Central memory CD8-positive, alpha-beta T cell (primary cell): ENCODE measurements at regions not wholly inside any gene's neighbourhood (a gene's known extent, or its start where the extent isn't known, plus 50 kb on each side); places are given as distances from the start of the nearest gene placed in this dataset.

Experiments
- ATAC-seq: fragments of 150-1000 bp; cut with Tn5 transposase; replicated peaks from 2 replicates; pipeline ENCODE4 v1.10.0; 2022; ENCODE audit warnings: mild to moderate bottlenecking, moderate FRiP score, moderate number of reproducible peaks; ENCODE audit not compliant: poor library complexity, severe bottlenecking; ENCODE audit errors: extremely low read depth
- DNase-seq, 2 donors: peaks; one replicate each; pipeline ENCODE4 v3.0.0; 2021; ENCODE audit warnings: low spot score in 2 of 2
- H3K27ac Mint-ChIP-seq: one replicate; pipeline ENCODE4 v1.8.0; 2022; ENCODE audit warnings: low read depth, mild to moderate bottlenecking, moderate library complexity, mixed read lengths
- H3K27me3 Mint-ChIP-seq: one replicate; pipeline ENCODE4 v1.8.0; 2022; ENCODE audit warnings: mixed read lengths
- H3K36me3 Mint-ChIP-seq: one replicate; pipeline ENCODE4 v1.8.0; 2022; ENCODE audit warnings: mild to moderate bottlenecking, moderate library complexity, mixed read lengths; ENCODE audit not compliant: insufficient read depth
- H3K4me1 Mint-ChIP-seq: one replicate; pipeline ENCODE4 v1.8.0; 2022; ENCODE audit warnings: mixed read lengths
- H3K4me3 Mint-ChIP-seq: one replicate; pipeline ENCODE4 v1.8.0; 2022; ENCODE audit warnings: mild to moderate bottlenecking, moderate library complexity, mixed read lengths
- H3K9me3 Mint-ChIP-seq: one replicate; pipeline ENCODE4 v1.8.0; 2022; ENCODE audit warnings: mixed read lengths

DNA sequence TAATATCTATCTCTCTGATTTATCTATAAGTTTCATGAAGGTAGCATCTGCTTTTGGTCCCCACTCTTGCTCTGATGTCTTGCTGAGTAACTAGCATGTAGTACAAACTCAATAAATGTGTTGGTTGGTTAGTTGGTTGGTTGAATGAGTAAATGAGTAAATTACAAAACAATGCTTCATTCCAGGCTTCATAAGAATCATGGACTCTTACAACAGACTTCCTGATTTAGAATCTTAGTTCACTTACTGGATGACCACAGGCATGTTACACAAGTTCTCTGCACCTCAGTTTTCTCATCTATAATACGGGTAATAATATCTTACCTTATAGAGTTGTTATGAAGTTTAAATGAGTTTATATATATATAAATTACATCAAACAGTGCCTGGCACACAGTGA is 98.6 kb downstream of the ZNF281 start:
- no peak overlapping the region for H3K27ac Mint-ChIP-seq
- peaks cover 6% of the 10 kb centered on the region for H3K27me3 Mint-ChIP-seq
- no peaks in the 10 kb centered on the region for H3K36me3 Mint-ChIP-seq
- H3K4me3 Mint-ChIP-seq = no peak overlapping the region
- no peak for ATAC-seq
- H3K9me3 Mint-ChIP-seq = no peaks in the 10 kb centered on the region
- no peak for DNase-seq
- H3K4me1 Mint-ChIP-seq = peaks cover 9% of the 10 kb centered on the region

DNA sequence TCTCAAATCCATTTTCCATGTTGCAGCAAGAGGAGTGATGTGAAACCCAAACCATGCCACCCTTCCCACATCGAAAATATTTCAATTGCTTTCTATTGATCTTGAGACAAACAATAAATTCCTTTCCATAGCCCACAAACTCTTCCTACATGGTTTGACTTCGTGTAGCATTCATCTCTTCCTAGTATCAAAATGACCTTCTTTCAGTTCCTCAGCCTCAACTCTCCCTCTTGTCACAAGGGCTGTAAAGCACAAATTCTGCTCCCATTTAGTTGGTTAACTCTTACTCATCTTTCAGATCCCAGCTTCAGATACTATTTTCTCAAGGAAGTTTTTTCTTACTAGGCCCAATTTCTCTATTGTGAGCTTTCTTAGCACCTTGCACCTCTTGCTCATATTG is 99.0 kb downstream of the ZNF281 start:
- Mint-ChIP-seq H3K36me3 (no peaks in the 10 kb centered on the region), H3K27ac (no peak overlapping the region), H3K9me3 (no peaks in the 10 kb centered on the region), H3K4me1 (peaks cover 9% of the 10 kb centered on the region), H3K4me3 (no peak overlapping the region), H3K27me3 (peaks cover 2% of the 10 kb centered on the region)
- DNase-seq (no peak), ATAC-seq (no peak)

DNA sequence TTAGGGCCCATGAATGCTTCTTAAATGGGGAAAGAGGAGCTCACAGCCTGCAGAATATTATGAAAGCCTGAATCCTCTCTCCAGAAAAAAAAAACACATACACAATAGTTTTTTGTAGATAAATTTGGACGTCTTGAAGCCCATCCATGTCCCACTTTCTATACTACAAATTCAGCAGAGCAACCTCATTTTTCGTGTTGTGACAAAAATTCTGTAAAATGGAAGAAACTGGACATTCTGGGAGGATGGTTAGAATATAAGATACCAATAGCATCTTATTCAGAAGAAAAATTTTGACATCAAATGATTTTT is 102.1 kb downstream of the ZNF281 start:
- Mint-ChIP-seq H3K4me3 (peak overlapping the region; percentile 31), H3K9me3 (no peaks in the 10 kb centered on the region), H3K36me3 (peaks cover 2% of the 10 kb centered on the region), H3K4me1 (peaks cover 9% of the 10 kb centered on the region), H3K27me3 (no peaks in the 10 kb centered on the region), H3K27ac (peak overlapping the region; percentile 14)
- DNase-seq (no peak), ATAC-seq (no peak)

DNA sequence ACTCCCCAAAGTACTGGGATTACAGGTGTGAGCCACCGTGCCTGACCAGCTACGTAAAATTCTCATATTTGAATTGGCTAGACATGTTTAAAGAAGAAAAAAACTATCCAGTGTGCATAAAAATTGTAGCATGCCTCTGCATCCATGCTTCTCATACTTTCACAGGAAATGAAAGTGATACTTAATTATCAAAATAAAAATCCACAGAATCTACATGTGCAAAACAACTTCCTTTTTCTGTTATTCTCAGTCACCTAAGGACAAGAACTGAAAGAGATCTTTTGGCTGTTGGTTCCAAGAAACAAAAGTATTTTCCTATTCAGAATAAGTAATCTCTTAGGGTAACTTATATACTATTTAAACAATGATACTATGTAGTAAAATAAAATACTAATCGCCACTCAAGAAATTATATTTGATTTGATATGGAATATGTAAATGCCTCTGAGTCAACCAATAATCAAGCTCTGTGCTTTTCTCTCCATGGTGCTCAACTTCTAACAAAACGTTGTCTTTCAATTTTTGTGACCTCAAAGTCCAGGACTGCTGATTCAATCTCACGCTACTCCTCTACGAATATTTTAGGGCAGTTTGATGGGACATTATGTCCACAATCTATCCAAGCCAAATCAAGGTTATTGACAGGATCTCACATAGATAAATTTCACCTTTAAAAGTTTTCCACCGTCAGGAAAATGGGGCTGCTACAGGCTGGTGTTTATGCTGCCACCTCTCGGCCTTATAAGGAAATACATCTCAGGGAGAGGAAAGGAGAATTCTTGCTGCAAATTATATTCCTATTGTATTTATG is 102.7 kb downstream of the ZNF281 start:
- peaks cover 9% of the 10 kb centered on the region for H3K4me1 Mint-ChIP-seq
- H3K27ac Mint-ChIP-seq = peak overlapping the region; percentile 14
- no peak for ATAC-seq
- H3K4me3 Mint-ChIP-seq = peak overlapping the region; percentile 31
- peaks cover 4% of the 10 kb centered on the region for H3K36me3 Mint-ChIP-seq
- no peaks in the 10 kb centered on the region for H3K9me3 Mint-ChIP-seq
- H3K27me3 Mint-ChIP-seq = no peaks in the 10 kb centered on the region
- no peak for DNase-seq

DNA sequence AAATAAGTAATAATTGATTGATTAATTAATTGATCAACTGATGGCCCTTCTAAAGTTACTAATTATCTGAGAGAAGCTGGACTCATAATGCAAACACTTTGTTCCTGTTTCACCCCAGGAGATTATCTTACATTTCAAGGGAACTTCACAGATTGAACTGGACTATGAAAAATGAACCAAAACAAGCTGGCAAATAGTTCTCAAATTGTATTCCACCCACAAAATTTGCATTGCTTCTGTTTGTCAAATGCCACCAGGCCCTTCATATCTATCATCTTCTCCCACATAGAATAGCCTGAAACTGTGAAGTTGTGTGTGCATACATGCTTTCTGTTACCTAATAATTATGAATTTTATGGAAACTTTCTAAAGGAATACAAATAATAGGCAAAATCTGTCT is 104.0 kb downstream of the ZNF281 start:
- Mint-ChIP-seq H3K27me3 (no peaks in the 10 kb centered on the region), H3K36me3 (peaks cover 8% of the 10 kb centered on the region), H3K4me3 (no peak overlapping the region), H3K9me3 (no peaks in the 10 kb centered on the region), H3K27ac (no peak overlapping the region), H3K4me1 (peaks cover 9% of the 10 kb centered on the region)
- DNase-seq = no peak
- no peak for ATAC-seq

DNA sequence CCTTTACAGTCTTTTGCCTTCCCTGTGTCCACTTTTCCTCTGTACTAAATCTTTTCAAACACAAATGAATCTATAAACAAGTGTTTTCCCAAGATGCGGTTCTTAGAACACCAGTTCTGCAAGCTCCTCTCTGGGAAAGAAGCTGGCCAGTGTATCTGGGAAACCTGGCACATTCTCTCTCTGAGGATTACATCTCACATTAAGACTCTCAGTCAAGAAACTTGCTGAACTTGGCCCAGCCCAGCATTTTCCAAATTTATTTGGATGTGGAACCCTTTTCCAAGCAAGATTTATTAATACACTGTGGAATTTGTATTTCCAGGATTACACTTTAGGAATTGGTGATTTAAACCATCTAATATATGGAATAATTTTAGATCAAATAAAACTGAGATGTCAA is 105.7 kb downstream of the ZNF281 start:
- Mint-ChIP-seq H3K4me1 (peaks cover 9% of the 10 kb centered on the region), H3K9me3 (no peaks in the 10 kb centered on the region), H3K27ac (no peak overlapping the region), H3K4me3 (no peak overlapping the region), H3K36me3 (peaks cover 8% of the 10 kb centered on the region), H3K27me3 (no peaks in the 10 kb centered on the region)
- ATAC-seq (no peak), DNase-seq (no peak)

DNA sequence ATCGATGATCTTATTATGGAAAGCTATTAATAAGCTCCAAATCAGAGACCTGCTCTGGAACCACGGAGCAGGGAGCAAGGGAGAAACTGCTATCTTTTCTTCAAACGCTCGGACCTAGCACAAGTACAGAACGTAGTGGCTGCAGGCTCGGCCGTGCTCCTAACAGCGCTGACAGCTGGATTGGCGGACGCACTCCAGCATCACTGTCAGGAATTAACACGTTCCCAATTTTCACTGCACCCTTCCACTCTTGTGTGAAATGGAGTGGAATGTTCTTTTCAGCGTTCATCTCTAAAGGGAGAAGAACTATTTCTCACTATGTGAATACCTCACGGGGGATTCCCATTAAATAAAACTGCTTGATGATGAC is 106.9 kb downstream of the ZNF281 start:
- ATAC-seq (no peak), DNase-seq (no peak)
- peaks cover 9% of the 10 kb centered on the region for H3K4me1 Mint-ChIP-seq
- H3K27ac Mint-ChIP-seq = no peak overlapping the region
- no peaks in the 10 kb centered on the region for H3K27me3 Mint-ChIP-seq
- H3K9me3 Mint-ChIP-seq = no peaks in the 10 kb centered on the region
- peak overlapping the region; percentile 85 for H3K4me3 Mint-ChIP-seq
- H3K36me3 Mint-ChIP-seq = peaks cover 8% of the 10 kb centered on the region

DNA sequence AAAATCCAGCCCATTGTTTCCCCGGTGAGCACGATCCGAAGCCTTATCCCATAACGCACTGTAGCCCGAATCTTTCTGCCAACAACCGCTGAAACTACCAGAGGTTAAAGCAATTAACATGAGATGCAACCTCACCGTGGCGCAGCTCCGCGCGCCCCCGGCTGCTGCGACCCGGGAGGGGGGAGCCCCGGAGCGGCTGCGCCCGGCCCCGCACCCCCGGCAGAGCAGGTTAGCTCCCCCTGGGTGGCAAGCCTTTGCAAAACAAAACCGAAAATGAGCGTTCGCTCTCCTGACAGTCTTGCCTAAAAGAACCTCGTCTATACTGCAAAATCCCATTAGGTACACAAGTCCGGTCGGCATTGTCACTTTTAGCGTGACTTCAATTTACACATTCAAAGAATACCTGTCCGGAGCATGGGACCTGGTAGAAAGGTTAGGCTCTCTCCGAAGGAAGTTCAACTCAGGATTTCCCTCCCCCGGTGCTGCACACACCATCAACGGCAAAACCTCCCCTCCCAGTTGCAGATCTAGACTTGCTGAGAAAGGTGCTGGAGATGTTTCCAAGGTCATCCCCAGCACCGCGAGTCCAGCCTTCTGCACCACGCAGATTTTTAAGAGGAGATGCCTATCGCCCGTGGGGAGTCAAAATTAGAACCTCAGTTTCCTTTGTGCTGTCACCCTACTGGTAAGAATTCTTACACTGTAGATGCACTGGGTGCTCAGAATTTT is 107.5 kb downstream of the ZNF281 start:
- Mint-ChIP-seq H3K27me3 (no peaks in the 10 kb centered on the region), H3K4me1 (peaks cover 6% of the 10 kb centered on the region), H3K27ac (no peak overlapping the region), H3K36me3 (peaks cover 8% of the 10 kb centered on the region), H3K4me3 (peak overlapping the region; percentile 85), H3K9me3 (no peaks in the 10 kb centered on the region)
- peak; percentile 89 for ATAC-seq
- DNase-seq = peak; percentile 38 to 41

DNA sequence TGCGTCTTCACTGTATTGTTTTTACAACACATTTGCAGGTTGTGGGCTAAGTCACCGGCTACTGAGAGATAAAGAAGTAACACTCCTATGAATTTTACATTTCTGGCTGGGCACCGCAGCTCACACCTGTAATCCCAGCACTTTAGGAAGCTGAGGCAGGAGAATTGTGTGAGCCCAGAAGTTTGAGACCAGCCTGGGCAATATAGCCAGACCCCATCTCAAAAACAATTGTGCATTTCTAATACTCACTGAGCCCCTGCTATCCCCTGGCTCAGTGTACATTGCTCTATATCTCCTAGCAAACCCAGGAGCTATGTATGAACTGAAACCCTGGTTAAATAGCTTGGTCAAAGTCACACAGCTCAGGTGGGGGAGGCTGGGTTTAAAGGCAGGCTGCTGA is 108.7 kb downstream of the ZNF281 start:
- Mint-ChIP-seq H3K27ac (no peak overlapping the region), H3K4me1 (no peaks in the 10 kb centered on the region), H3K36me3 (peaks cover 8% of the 10 kb centered on the region), H3K4me3 (no peak overlapping the region), H3K9me3 (no peaks in the 10 kb centered on the region), H3K27me3 (no peaks in the 10 kb centered on the region)
- DNase-seq (no peak), ATAC-seq (no peak)

DNA sequence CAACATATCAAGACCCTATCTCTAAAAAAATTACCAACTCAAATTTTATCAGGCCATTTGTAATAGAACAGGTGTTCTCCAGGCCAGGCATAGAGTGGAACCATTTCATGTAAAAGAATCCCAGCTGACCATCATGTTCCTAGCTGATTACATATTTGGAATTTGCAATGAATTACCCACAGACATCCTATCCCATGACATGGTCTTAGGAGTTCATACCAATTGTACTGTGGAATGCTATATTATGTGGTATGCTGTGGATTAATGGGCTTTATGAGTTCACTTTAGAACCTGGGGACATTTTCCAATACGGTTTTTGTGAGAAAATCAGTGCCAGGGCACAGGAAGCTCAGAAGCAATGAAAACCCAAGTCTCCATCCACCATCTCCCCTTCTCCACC is 110.3 kb downstream of the ZNF281 start:
- H3K4me1 Mint-ChIP-seq = no peaks in the 10 kb centered on the region
- no peak for DNase-seq
- no peak overlapping the region for H3K4me3 Mint-ChIP-seq
- H3K27ac Mint-ChIP-seq = no peak overlapping the region
- H3K27me3 Mint-ChIP-seq = no peaks in the 10 kb centered on the region
- H3K9me3 Mint-ChIP-seq = no peaks in the 10 kb centered on the region
- peaks cover 6% of the 10 kb centered on the region for H3K36me3 Mint-ChIP-seq
- ATAC-seq = no peak

DNA sequence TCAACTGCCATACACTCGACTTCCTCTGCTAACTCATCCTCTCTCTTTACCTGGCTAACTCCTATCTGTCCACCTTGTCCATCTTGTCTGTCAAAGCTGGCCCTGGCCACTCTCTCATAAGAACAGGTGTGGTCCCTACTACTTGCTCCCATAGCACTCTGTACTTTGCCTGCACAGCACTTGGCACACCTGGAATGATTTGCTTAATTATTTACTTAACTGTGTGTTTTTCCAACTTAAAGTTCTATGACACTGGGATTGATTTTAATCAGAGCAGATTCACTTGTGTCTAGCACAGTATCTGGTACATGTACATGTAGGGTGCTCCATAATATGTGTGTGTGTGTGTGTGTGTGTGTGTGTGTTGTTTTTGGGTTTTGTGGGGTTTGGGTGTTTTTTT is 111.6 kb downstream of the ZNF281 start:
- ATAC-seq (no peak), DNase-seq (no peak)
- no peak overlapping the region for H3K27ac Mint-ChIP-seq
- no peaks in the 10 kb centered on the region for H3K27me3 Mint-ChIP-seq
- no peaks in the 10 kb centered on the region for H3K9me3 Mint-ChIP-seq
- H3K4me3 Mint-ChIP-seq = no peak overlapping the region
- peaks cover 6% of the 10 kb centered on the region for H3K36me3 Mint-ChIP-seq
- no peaks in the 10 kb centered on the region for H3K4me1 Mint-ChIP-seq

DNA sequence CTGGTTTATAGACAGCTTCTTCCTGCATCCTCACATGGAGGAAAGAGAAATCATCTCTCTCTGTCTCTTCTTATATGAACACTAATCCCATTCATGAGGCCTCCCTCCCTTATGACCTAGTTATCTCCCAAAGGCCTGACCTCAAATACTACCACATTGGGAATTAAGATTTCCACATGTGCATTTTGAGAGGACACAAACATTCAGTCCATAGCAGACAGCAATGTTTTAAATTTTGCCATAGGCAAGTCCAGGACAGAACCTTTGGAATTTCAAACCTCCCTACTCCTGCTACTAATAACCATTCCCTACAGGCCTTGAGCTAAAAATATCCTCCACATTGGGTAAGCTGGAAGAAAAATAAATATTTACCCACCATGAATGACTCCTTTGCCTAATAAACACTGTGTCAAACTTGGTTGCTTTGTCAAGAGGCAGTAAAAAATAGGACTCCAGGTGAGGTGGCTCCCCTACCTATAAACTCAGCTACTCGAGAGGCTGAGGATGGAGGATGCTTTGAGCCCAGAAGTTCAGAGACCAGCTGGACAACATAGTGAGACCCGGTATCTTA is 113.7 kb downstream of the ZNF281 start:
- DNase-seq = no peak
- H3K27me3 Mint-ChIP-seq = no peaks in the 10 kb centered on the region
- no peaks in the 10 kb centered on the region for H3K9me3 Mint-ChIP-seq
- no peak for ATAC-seq
- H3K36me3 Mint-ChIP-seq = peaks cover 2% of the 10 kb centered on the region
- no peak overlapping the region for H3K27ac Mint-ChIP-seq
- no peaks in the 10 kb centered on the region for H3K4me1 Mint-ChIP-seq
- no peak overlapping the region for H3K4me3 Mint-ChIP-seq

DNA sequence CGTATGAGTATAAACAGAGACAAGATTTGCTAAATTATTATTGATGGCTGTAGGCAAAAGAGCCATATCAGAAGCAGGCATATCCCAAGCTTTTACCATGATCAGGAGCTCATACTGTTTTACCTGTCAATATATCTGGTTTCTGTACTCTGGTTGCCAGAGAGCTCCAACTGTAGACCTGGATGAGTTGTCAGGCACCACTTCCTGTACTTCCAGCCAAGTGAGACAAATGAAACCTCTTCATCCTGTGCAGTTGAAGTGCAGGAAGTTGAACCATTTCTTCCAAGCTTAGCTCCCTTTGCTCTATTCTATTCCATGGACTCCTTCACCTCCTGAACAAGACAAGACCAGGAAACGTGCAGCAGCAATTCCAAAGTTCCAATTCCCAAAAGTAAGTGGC is 115.6 kb downstream of the ZNF281 start:
- H3K36me3 Mint-ChIP-seq = no peaks in the 10 kb centered on the region
- no peaks in the 10 kb centered on the region for H3K27me3 Mint-ChIP-seq
- H3K4me3 Mint-ChIP-seq = no peak overlapping the region
- no peak overlapping the region for H3K27ac Mint-ChIP-seq
- ATAC-seq (no peak), DNase-seq (no peak)
- no peaks in the 10 kb centered on the region for H3K9me3 Mint-ChIP-seq
- H3K4me1 Mint-ChIP-seq = no peaks in the 10 kb centered on the region
